ENCODE measurements at regions not wholly inside any gene's neighbourhood (a gene's known extent, or its start where the extent isn't known, plus 50 kb on each side); places are given as distances from the start of the nearest gene placed in this dataset.

GRCh38 chr4:138751309-138751708 lies 264.3 kb upstream of the NOCT start:
- Mint-ChIP-seq H3K4me1 (no peaks in the 10 kb centered on the region), H3K36me3 (no peaks in the 10 kb centered on the region), H3K27me3 (no peaks in the 10 kb centered on the region), H3K4me3 (no peak overlapping the region), H3K9me3 (ENCODE audit: low read depth) (peaks cover 3% of the 10 kb centered on the region), H3K27ac (no peak overlapping the region)
- no peak for DNase-seq
- no peak for ATAC-seq
- CTCF ChIA-PET = no interaction called here

DNA sequence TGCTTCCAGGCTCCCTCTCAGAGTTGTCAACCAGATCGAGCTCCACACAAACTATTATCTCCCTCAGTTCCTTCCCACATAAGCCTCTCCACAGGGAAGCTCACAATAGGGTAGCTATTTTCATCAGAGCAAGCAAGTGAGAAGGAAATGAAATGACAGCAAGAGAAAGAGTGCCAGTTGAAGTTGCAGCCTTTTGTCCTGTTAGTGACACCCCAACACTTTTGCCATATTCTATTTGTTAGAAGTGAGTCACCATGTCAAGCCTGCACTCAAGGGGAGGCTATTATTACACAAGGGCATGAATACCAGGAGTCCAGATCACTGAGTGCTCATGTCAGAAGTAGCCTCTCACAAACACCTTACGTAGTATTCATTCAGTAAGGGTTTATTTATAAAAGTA lies 266.3 kb upstream of the NOCT start:
- DNase-seq (no peak), ATAC-seq (no peak)
- Mint-ChIP-seq H3K36me3 (no peaks in the 10 kb centered on the region), H3K4me1 (no peaks in the 10 kb centered on the region), H3K4me3 (no peak overlapping the region), H3K27me3 (no peaks in the 10 kb centered on the region), H3K27ac (no peak overlapping the region), H3K9me3 (ENCODE audit: low read depth) (peaks cover 3% of the 10 kb centered on the region)
- CTCF ChIA-PET = no interaction called here

- no peak for ATAC-seq
- no peaks in the 10 kb centered on the region for H3K27me3 Mint-ChIP-seq
- CTCF ChIA-PET = no interaction called here
- no peaks in the 10 kb centered on the region for H3K4me1 Mint-ChIP-seq
- no peak for DNase-seq
- no peak overlapping the region for H3K27ac Mint-ChIP-seq
- H3K4me3 Mint-ChIP-seq = no peak overlapping the region
- peaks cover 3% of the 10 kb centered on the region for H3K9me3 Mint-ChIP-seq (ENCODE audit: low read depth)
- H3K36me3 Mint-ChIP-seq = no peaks in the 10 kb centered on the region
These were observed 273.7 kb upstream of the NOCT start for GRCh38 chr4:138741766-138742377.

DNA sequence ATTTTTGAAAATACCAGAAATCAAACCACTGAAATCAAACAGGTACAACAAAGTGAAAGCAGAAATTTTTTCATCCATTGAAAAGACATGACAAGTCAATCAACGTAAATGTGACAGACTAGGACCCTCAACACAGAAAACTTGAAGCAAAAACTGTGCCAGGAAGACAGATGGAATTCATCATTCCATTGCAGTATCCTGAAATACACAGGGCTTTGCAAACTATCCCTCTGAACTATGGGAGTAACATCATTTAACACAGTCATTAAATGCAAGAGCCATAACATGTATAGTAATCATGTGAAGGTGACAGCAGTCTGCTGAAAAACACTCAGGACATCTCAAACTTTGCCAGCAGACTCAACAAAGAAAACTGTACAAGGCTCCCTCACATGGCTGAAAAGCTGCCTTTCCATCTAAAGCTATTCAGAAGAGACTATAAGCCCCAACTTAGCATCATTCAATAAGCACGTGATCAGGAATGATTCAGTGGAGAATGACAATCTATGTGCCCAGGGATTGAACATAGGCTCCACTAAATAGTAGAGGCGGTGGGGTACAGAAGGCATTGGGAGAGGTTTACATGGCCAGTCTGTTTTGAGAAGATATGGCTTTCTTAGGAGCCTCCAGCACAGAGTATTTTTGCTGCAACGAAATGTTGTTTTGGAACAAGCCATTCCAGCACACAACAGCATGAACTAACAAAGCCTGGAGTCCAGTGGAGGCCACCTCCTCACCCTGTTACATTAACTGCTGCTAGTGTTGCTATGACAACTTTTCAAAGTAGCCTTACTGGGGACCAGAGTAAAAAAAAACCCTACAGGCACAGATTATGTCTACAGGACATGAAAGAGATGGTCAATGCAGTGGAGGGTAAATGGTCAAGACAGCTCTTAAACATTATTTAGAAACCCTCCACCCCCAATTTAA lies 274.5 kb upstream of the NOCT start:
- Mint-ChIP-seq H3K27ac (no peak overlapping the region), H3K4me1 (no peaks in the 10 kb centered on the region), H3K27me3 (no peaks in the 10 kb centered on the region), H3K9me3 (ENCODE audit: low read depth) (peaks cover 3% of the 10 kb centered on the region), H3K36me3 (no peaks in the 10 kb centered on the region), H3K4me3 (no peak overlapping the region)
- CTCF ChIA-PET = no interaction called here
- ATAC-seq (no peak), DNase-seq (no peak)

DNA sequence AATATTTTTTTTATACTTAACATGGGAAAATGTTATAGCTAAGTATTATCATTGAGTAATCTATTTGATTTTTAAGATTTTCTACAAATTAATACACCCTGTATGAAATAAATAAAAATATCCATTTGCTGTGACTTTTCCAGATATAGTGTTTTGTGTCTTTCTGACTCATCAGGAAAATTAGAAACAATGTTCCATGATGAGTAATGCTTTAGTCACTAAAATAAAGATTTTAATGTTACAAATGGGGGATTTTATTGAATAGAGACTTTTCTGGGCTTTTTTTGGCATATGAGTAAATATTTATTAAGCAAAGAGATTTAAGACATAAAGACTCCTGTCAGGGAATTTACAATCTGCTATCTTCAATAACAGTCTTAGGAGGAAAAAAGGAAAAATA lies 279.2 kb upstream of the NOCT start:
- CTCF ChIA-PET = no interaction called here
- Mint-ChIP-seq H3K27ac (no peak overlapping the region), H3K27me3 (no peaks in the 10 kb centered on the region), H3K36me3 (no peaks in the 10 kb centered on the region), H3K4me3 (no peak overlapping the region), H3K4me1 (no peaks in the 10 kb centered on the region), H3K9me3 (ENCODE audit: low read depth) (peaks cover 3% of the 10 kb centered on the region)
- ATAC-seq = no peak
- no peak for DNase-seq

DNA sequence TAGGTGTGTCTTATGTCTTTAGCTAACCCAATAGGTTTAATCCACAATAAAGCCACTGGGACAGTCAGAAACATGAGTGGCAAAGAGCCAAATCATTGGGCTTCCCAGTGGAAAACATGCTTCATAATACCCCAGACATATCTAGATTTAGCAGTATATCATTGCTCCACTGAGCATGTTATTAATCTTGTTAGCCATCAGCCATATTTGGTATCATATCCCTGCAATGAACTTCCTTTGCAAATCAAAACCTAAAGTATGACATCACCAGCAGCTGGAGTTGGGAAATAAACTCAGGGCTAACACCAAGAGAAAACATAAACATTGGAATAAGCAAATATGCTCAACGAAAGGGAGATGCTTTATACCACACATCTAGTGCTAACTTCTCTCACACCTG lies 280.8 kb upstream of the NOCT start:
- Mint-ChIP-seq H3K27me3 (no peaks in the 10 kb centered on the region), H3K9me3 (ENCODE audit: low read depth) (no peaks in the 10 kb centered on the region), H3K27ac (no peak overlapping the region), H3K4me3 (no peak overlapping the region), H3K36me3 (no peaks in the 10 kb centered on the region), H3K4me1 (no peaks in the 10 kb centered on the region)
- CTCF ChIA-PET = no interaction called here
- ATAC-seq = no peak
- DNase-seq = no peak

GRCh38 chr4:138728566-138728965 lies 287.0 kb upstream of the NOCT start:
- H3K27ac Mint-ChIP-seq = no peak overlapping the region
- no peaks in the 10 kb centered on the region for H3K4me1 Mint-ChIP-seq
- ATAC-seq = no peak
- peaks cover 2% of the 10 kb centered on the region for H3K27me3 Mint-ChIP-seq
- DNase-seq = no peak
- no peaks in the 10 kb centered on the region for H3K36me3 Mint-ChIP-seq
- no peaks in the 10 kb centered on the region for H3K9me3 Mint-ChIP-seq (ENCODE audit: low read depth)
- CTCF ChIA-PET = no interaction called here
- no peak overlapping the region for H3K4me3 Mint-ChIP-seq

DNA sequence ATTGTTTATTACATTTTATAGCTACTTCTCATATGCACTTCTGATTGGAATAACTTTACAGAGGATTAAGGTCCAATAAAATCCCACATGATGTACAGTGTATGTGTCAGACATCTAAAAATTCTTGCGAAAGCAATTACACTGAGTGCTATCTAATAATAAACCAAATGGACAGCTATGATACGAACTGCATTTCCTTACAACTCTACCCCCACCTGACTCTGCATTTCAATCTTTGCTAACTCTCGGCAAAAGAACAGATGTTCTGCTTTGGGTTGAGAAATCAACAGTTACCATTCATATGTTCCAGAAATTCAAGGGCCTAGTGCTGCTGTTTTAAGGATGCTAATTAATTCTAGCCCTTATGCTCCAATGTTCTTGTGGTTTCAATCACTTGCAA lies 287.9 kb upstream of the NOCT start:
- ATAC-seq (no peak), DNase-seq (no peak)
- Mint-ChIP-seq H3K27ac (no peak overlapping the region), H3K27me3 (peaks cover 2% of the 10 kb centered on the region), H3K36me3 (no peaks in the 10 kb centered on the region), H3K4me3 (no peak overlapping the region), H3K9me3 (ENCODE audit: low read depth) (no peaks in the 10 kb centered on the region), H3K4me1 (no peaks in the 10 kb centered on the region)
- CTCF ChIA-PET = no interaction called here

DNA sequence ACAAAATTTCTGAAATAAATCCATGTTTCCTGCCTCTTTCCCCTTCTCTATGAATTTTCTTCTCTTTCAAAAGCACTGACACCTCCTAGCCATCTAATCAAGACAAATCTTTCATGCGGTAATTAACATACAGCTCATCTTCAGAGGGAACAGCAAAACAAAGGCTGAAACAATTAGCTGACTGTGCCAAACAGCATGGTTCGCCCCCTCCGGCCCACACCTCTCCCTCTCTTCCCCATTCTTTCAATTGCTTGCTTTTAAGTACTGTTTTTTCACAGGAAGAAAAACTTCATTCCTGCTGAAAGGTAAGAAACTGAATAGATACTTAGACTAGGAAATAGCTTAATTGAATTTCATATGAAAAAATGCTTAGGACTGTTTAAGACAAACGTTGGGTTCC lies 291.1 kb upstream of the NOCT start:
- no peak for DNase-seq
- H3K4me3 Mint-ChIP-seq = no peak overlapping the region
- CTCF ChIA-PET = no interaction called here
- no peaks in the 10 kb centered on the region for H3K9me3 Mint-ChIP-seq (ENCODE audit: low read depth)
- no peak overlapping the region for H3K27ac Mint-ChIP-seq
- H3K4me1 Mint-ChIP-seq = no peaks in the 10 kb centered on the region
- ATAC-seq = no peak
- no peaks in the 10 kb centered on the region for H3K36me3 Mint-ChIP-seq
- H3K27me3 Mint-ChIP-seq = peaks cover 2% of the 10 kb centered on the region

- Mint-ChIP-seq H3K36me3 (no peaks in the 10 kb centered on the region), H3K4me1 (no peaks in the 10 kb centered on the region), H3K4me3 (no peak overlapping the region), H3K27ac (no peak overlapping the region), H3K9me3 (ENCODE audit: low read depth) (no peaks in the 10 kb centered on the region), H3K27me3 (no peaks in the 10 kb centered on the region)
- CTCF ChIA-PET = no interaction called here
- DNase-seq = no peak
- no peak for ATAC-seq
These were observed 298.8 kb upstream of the NOCT start for GRCh38 chr4:138716559-138717335.

- H3K27ac Mint-ChIP-seq = no peak overlapping the region
- H3K4me1 Mint-ChIP-seq = no peaks in the 10 kb centered on the region
- no peak overlapping the region for H3K4me3 Mint-ChIP-seq
- ATAC-seq = no peak
- no peaks in the 10 kb centered on the region for H3K36me3 Mint-ChIP-seq
- CTCF ChIA-PET = interaction anchor here (0.7 kb wide), 1 partner anchor 29 kb away, joined by 3 read pairs; no protein-coding TSS in a partner anchor
- H3K9me3 Mint-ChIP-seq (ENCODE audit: low read depth) = no peaks in the 10 kb centered on the region
- H3K27me3 Mint-ChIP-seq = no peaks in the 10 kb centered on the region
- DNase-seq = no peak
These were observed 305.3 kb upstream of the NOCT start for GRCh38 chr4:138710297-138710696.

DNA sequence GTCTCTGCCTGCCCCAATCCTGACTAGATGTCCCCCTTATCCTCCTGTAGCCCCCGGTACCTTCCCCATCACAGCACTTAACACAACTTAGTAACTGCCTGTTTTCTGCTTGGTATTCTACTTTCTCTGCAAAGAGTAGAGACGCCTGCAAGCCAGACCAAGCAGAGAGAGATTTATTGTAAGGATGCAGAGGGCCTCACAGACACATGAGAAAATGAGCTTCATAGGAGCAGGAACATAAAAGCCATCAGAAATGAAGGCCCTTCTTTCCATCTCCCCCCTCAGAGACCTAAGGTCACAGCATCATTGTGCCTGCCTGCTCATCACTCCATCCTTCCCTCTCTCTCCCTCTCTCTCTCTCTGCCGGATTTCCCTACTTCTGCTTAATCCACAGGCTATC lies 305.7 kb upstream of the NOCT start:
- Mint-ChIP-seq H3K9me3 (ENCODE audit: low read depth) (no peaks in the 10 kb centered on the region), H3K27ac (no peak overlapping the region), H3K4me1 (no peaks in the 10 kb centered on the region), H3K27me3 (no peaks in the 10 kb centered on the region), H3K36me3 (no peaks in the 10 kb centered on the region), H3K4me3 (no peak overlapping the region)
- DNase-seq (no peak), ATAC-seq (no peak)
- CTCF ChIA-PET = interaction anchor here (0.7 kb wide), 1 partner anchor 29 kb away, joined by 3 read pairs; no protein-coding TSS in a partner anchor

GRCh38 chr4:138707746-138708677 lies 307.6 kb upstream of the NOCT start:
- Mint-ChIP-seq H3K36me3 (no peaks in the 10 kb centered on the region), H3K27me3 (no peaks in the 10 kb centered on the region), H3K27ac (no peak overlapping the region), H3K9me3 (ENCODE audit: low read depth) (no peaks in the 10 kb centered on the region), H3K4me3 (no peak overlapping the region), H3K4me1 (no peaks in the 10 kb centered on the region)
- ATAC-seq = no peak
- CTCF ChIA-PET = no interaction called here
- no peak for DNase-seq
